BE2C (cell line): ENCODE measurements at regions not wholly inside any gene's neighbourhood (a gene's known extent, or its start where the extent isn't known, plus 50 kb on each side); places are given as distances from the start of the nearest gene placed in this dataset.

ENCODE experiments used
- DNase-seq: peaks from one replicate; pipeline ENCODE4 v3.0.0-alpha.2; 2020
- H3K27me3 ChIP-seq: fragments of 250-450 bp; sonication (Bioruptor Pico); 2 replicates; pipeline ENCODE4 v1.5.1; 2020; ENCODE audit warnings: mild to moderate bottlenecking
- H3K36me3 ChIP-seq: fragments of 250-450 bp; sonication (Bioruptor Pico); 2 replicates; pipeline ENCODE4 v1.5.1; 2020; ENCODE audit warnings: mild to moderate bottlenecking
- H3K4me1 ChIP-seq: fragments of 250-450 bp; sonication (Bioruptor Pico); 2 replicates; pipeline ENCODE4 v1.5.1; 2020
- H3K4me3 ChIP-seq: 2 replicates; pipeline ENCODE4 v1.5.1; 2011; ENCODE audit warnings: low read depth, low read length
- H3K9me3 ChIP-seq: fragments of 250-450 bp; sonication (Bioruptor Pico); 2 replicates; pipeline ENCODE4 v1.5.1; 2020
- TF ChIP-seq, protein P1 (sequence below): IDR thresholded peaks from 2 replicates; pipeline ENCODE4 v1.5.1; 2012; ENCODE audit warnings: mild to moderate bottlenecking, low read depth, low read length

- no peaks in the 10 kb centered on the region for H3K27me3 ChIP-seq
- no peaks in the 10 kb centered on the region for H3K36me3 ChIP-seq
- H3K4me1 ChIP-seq = no peaks in the 10 kb centered on the region; the same call in none of the 2 replicates
- H3K4me3 ChIP-seq = no peak overlapping the region
- TF ChIP-seq, protein P1, sequence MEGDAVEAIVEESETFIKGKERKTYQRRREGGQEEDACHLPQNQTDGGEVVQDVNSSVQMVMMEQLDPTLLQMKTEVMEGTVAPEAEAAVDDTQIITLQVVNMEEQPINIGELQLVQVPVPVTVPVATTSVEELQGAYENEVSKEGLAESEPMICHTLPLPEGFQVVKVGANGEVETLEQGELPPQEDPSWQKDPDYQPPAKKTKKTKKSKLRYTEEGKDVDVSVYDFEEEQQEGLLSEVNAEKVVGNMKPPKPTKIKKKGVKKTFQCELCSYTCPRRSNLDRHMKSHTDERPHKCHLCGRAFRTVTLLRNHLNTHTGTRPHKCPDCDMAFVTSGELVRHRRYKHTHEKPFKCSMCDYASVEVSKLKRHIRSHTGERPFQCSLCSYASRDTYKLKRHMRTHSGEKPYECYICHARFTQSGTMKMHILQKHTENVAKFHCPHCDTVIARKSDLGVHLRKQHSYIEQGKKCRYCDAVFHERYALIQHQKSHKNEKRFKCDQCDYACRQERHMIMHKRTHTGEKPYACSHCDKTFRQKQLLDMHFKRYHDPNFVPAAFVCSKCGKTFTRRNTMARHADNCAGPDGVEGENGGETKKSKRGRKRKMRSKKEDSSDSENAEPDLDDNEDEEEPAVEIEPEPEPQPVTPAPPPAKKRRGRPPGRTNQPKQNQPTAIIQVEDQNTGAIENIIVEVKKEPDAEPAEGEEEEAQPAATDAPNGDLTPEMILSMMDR = no peak
- no peak for DNase-seq
- H3K9me3 ChIP-seq = no peaks in the 10 kb centered on the region
Observed at GRCh38 chr13:81602241-81602640, 1261.3 kb upstream of the SPRY2 start.

DNA sequence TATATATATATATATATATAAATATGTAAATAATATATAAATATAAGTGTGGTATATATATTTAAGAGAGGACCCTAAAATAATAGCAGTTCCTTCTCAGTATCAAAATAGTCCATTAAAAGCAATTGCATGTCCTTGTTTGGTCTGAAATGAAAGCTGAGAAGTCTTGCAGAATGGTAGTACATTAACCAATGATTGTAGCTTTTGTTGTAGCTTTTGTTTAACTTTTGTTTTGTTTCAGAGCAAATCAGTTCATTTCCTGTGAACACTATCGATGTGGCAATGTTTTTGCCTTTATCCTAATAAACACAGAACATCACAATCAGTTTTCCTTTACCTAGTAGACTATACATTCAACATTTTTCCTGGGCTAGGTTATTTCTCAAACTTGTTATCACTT is 1256.2 kb upstream of the SPRY2 start:
- Histone ChIP-seq H3K4me1 (peaks cover 5% of the 10 kb centered on the region), H3K9me3 (no peaks in the 10 kb centered on the region), H3K36me3 (no peaks in the 10 kb centered on the region), H3K27me3 (no peaks in the 10 kb centered on the region), H3K4me3 (no peak overlapping the region)
- TF ChIP-seq, protein P1 = no peak
- no peak for DNase-seq

DNA sequence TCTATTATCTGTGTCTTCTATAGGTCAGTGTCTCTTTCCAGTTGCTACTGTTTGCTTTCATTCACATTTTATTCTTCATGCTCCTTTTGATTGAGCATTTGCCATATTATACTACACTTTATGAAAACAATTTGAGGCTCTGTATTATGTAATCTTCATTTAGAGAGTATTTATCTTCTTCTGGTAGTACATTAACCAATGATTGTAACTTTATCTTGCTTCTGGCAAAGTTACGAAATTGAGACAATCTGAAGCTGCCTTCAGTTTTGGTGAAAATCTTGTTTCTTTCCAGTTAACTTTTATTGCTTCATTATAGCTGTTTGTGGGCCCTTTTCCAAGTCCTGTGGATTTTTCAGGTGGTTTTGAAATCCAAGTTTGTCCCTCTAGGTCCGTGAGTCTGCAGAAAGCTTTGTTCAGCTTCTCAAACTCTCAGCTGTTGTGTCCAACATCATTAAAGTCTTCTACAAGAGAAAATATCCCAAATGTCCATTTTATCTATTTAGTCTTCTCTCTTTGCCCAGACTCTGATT is 1255.4 kb upstream of the SPRY2 start:
- H3K27me3 ChIP-seq = no peaks in the 10 kb centered on the region
- peaks cover 3% of the 10 kb centered on the region; the same call in 1 of the 2 replicates for H3K9me3 ChIP-seq
- TF ChIP-seq, protein P1 = no peak
- no peaks in the 10 kb centered on the region; the same call in 1 of the 2 replicates for H3K36me3 ChIP-seq
- peaks cover 9% of the 10 kb centered on the region; the same call in 1 of the 2 replicates for H3K4me1 ChIP-seq
- no peak for DNase-seq
- H3K4me3 ChIP-seq = no peak overlapping the region

- no peak for DNase-seq
- Histone ChIP-seq H3K9me3 (peaks cover 3% of the 10 kb centered on the region; the same call in 1 of the 2 replicates), H3K27me3 (no peaks in the 10 kb centered on the region), H3K4me1 (peaks cover 9% of the 10 kb centered on the region; the same call in 1 of the 2 replicates), H3K4me3 (no peak overlapping the region), H3K36me3 (no peaks in the 10 kb centered on the region; the same call in 1 of the 2 replicates)
- TF ChIP-seq, protein P1 = no peak
Observed at GRCh38 chr13:81591528-81592220, 1250.7 kb upstream of the SPRY2 start.

DNA sequence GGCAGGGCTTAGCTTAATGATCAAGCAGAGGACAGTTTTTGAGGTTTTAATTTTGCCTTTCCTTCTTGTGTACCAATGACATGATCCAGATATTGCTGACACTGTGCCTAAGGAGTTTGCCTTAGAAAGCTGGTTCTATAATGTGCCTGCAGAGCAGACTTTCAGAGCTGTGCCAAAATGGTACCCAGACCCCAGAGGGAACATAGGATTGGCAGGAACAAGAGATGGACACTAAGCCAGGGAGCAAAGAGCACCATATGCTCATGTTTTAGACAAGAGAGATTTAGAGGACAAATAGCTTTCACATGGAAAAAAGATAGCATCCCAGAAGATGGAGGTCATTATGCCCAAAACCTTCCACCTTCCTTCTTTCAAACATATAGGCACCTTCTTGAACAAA is 1241.5 kb upstream of the SPRY2 start:
- Histone ChIP-seq H3K36me3 (no peaks in the 10 kb centered on the region), H3K4me1 (peaks cover 7% of the 10 kb centered on the region; the same call in 1 of the 2 replicates), H3K4me3 (no peak overlapping the region), H3K27me3 (no peaks in the 10 kb centered on the region), H3K9me3 (no peaks in the 10 kb centered on the region)
- TF ChIP-seq, protein P1 = no peak
- DNase-seq = no peak

- H3K4me1 ChIP-seq = peaks cover 4% of the 10 kb centered on the region; the same call in 1 of the 2 replicates
- H3K27me3 ChIP-seq = no peaks in the 10 kb centered on the region
- DNase-seq = no peak
- TF ChIP-seq, protein P1 = no peak
- H3K36me3 ChIP-seq = no peaks in the 10 kb centered on the region
- no peak overlapping the region for H3K4me3 ChIP-seq
- H3K9me3 ChIP-seq = no peaks in the 10 kb centered on the region
Observed at GRCh38 chr13:81577601-81578195, 1236.8 kb upstream of the SPRY2 start.
